Left lung (tissue), 4 donors: ENCODE measurements at regions not wholly inside any gene's neighbourhood (a gene's known extent, or its start where the extent isn't known, plus 50 kb on each side); places are given as distances from the start of the nearest gene placed in this dataset.
A peak's percentile ranks its signal among the peaks of the same experiment; 100 is the strongest.
"Not testable (repeated sequence)": the region's sequence is repeated elsewhere in the genome, so short reads cannot be mapped to it uniquely, and the experiment has no call there.

Experiments
- ATAC-seq: fragments of 200-7000 bp; cut with Tn5 transposase; one replicate; pipeline ENCODE4 v1.9.1; 2020; ENCODE audit warnings: moderate library complexity
- DNase-seq, 4 donors: peaks; one replicate each; pipeline ENCODE4 v3.0.0-alpha.2; 2013 to 2020
- H3K27ac ChIP-seq, 2 donors: fragments of 200-600 bp; sonication (generic) in 1 of 2; one replicate each; pipeline versions ENCODE4 v1.5.0 to v1.8.0; 2020 to 2021
- H3K27me3 ChIP-seq, 2 donors: fragments of 200-600 bp; sonication (generic) in 1 of 2; one replicate each; pipeline versions ENCODE4 v1.5.0 to v1.8.0; 2020 to 2021
- H3K36me3 ChIP-seq, 2 donors: fragments of 200-600 bp; sonication (generic) in 1 of 2; one replicate each; pipeline versions ENCODE4 v1.5.0 to v1.8.0; 2020 to 2021
- H3K4me1 ChIP-seq, 2 donors: fragments of 200-600 bp; one replicate each; pipeline ENCODE4 v1.8.0; 2021
- H3K4me3 ChIP-seq, 2 donors: fragments of 200-600 bp; sonication (generic) in 1 of 2; one replicate each; pipeline versions ENCODE4 v1.5.0 to v1.8.0; 2020 to 2021; ENCODE audit warnings: mild to moderate bottlenecking in 1 of 2
- H3K9me3 ChIP-seq, 2 donors: fragments of 200-600 bp; sonication (generic) in 1 of 2; one replicate each; pipeline versions ENCODE4 v1.5.0 to v1.8.0; 2020 to 2021
- CTCF ChIP-seq, 2 donors: fragments of 200-600 bp; sonication (generic) in 1 of 2; IDR thresholded peaks; one replicate each; pipeline versions ENCODE4 v1.5.0 to v1.8.0; 2021; ENCODE audit warnings: antibody characterized with exemption in 2 of 2
- intact Hi-C, 2 donors: fragments of 100-400 bp; cut with DNase I; formaldehyde crosslinking; loops; one replicate each; pipeline versions ENCODE4 v1.11.2 to v1.14.2; 2022
- donor health status: DM: no; HTN: yes; CAD: no.
- donor health status: DM: no; HTN: no; CAD: no.

GRCh38 chr14:34086223-34086757 lies 135.4 kb upstream of the EGLN3 start:
- intact Hi-C loops: no loop called here
- H3K27ac ChIP-seq: no peak overlapping the region

GRCh38 chr14:34085695-34086094 lies 134.8 kb upstream of the EGLN3 start:
- Histone ChIP-seq H3K27me3 (no peaks in the 10 kb centered on the region), H3K4me3 (no peak overlapping the region), H3K27ac (no peak overlapping the region), H3K9me3 (no peaks in the 10 kb centered on the region), H3K36me3 (no peaks in the 10 kb centered on the region), H3K4me1 (peaks cover 6 to 7% of the 10 kb centered on the region in 2 donors)
- intact Hi-C loops: no loop called here
- DNase-seq (no peak), ATAC-seq (no peak)
- TF ChIP-seq CTCF (IDR thresholded peaks at IDR 0.05): no peak

More at GRCh38 chr14:34086223-34086757, 135.4 kb upstream of the EGLN3 start:
- Histone ChIP-seq H3K9me3 (no peaks in the 10 kb centered on the region), H3K27me3 (no peaks in the 10 kb centered on the region), H3K4me3 (no peak overlapping the region), H3K36me3 (no peaks in the 10 kb centered on the region), H3K4me1 (peaks cover 6 to 7% of the 10 kb centered on the region in 2 donors)
- no peak for ATAC-seq
- DNase-seq: no peak
- no peak for TF ChIP-seq CTCF (IDR thresholded peaks at IDR 0.05)

GRCh38 chr14:34081576-34082136 lies 130.8 kb upstream of the EGLN3 start:
- Histone ChIP-seq H3K27me3 (no peaks in the 10 kb centered on the region), H3K36me3 (no peaks in the 10 kb centered on the region), H3K4me1 (peaks cover 6 to 7% of the 10 kb centered on the region in 2 donors), H3K9me3 (no peaks in the 10 kb centered on the region), H3K4me3 (no peak overlapping the region), H3K27ac (no peak overlapping the region)
- intact Hi-C loops: no loop called here
- TF ChIP-seq CTCF (IDR thresholded peaks at IDR 0.05): no peak
- ATAC-seq: peak; percentile 87
- no peak for DNase-seq

- H3K27me3 ChIP-seq: no peaks in the 10 kb centered on the region
- H3K4me3 ChIP-seq: no peak overlapping the region
- TF ChIP-seq CTCF (IDR thresholded peaks at IDR 0.05): no peak
- H3K4me1 ChIP-seq: peaks cover 6 to 7% of the 10 kb centered on the region in 2 donors
- intact Hi-C loops: no loop called here
- H3K27ac ChIP-seq: no peak overlapping the region
- no peaks in the 10 kb centered on the region for H3K36me3 ChIP-seq
- no peaks in the 10 kb centered on the region for H3K9me3 ChIP-seq
- DNase-seq (no peak), ATAC-seq (peak; percentile 16)
Measured at GRCh38 chr14:34081101-34081575, 130.3 kb upstream of the EGLN3 start.

GRCh38 chr14:34079643-34080042 lies 128.8 kb upstream of the EGLN3 start:
- intact Hi-C loops, H3K4me3 ChIP-seq, H3K4me1 ChIP-seq, H3K9me3 ChIP-seq, DNase-seq, H3K27me3 ChIP-seq, H3K36me3 ChIP-seq, H3K27ac ChIP-seq, ATAC-seq: not testable (repeated sequence)
